ENCODE measurements at regions not wholly inside any gene's neighbourhood (a gene's known extent, or its start where the extent isn't known, plus 50 kb on each side); places are given as distances from the start of the nearest gene placed in this dataset.

GRCh38 chr3:20846066-20846465, 660.1 kb upstream of the SGO1 start:
- Mint-ChIP-seq H3K9me3 (no peaks in the 10 kb centered on the region), H3K27ac (no peak overlapping the region), H3K4me1 (peaks cover 6% of the 10 kb centered on the region), H3K4me3 (no peak overlapping the region), H3K27me3 (ENCODE audit: insufficient read depth) (no peaks in the 10 kb centered on the region), H3K36me3 (ENCODE audit: low read depth) (no peaks in the 10 kb centered on the region)
- no peak for DNase-seq
- 95 to 100% methylated on average over 1 to 2 of the region's 2 CpGs for WGBS, 2 experiments (ENCODE audit: insufficient coverage in 1 of 2, insufficient read length in 1 of 2)
- no peak overlapping the region for H3K27ac ChIP-seq (ENCODE audit: low read depth, low read length)
- no peaks in the 10 kb centered on the region for H3K4me1 ChIP-seq (ENCODE audit: control insufficient read depth, insufficient read depth, low read length)
- H3K9ac ChIP-seq (ENCODE audit: extremely low read depth, low read length, poor library complexity, severe bottlenecking), result no peak overlapping the region
- no peaks in the 10 kb centered on the region for H3K27me3 ChIP-seq (ENCODE audit: control insufficient read depth, insufficient read depth, low read length, poor library complexity, severe bottlenecking)
- H3K36me3 ChIP-seq (ENCODE audit: control insufficient read depth, insufficient read depth, low read length), result no peaks in the 10 kb centered on the region
- TF ChIP-seq CTCF (conservative IDR thresholded peaks at IDR 0.05), result no peak
- H3K9me3 ChIP-seq (ENCODE audit: control insufficient read depth, low read length), result no peaks in the 10 kb centered on the region
- H3K4me3 ChIP-seq (ENCODE audit: low read length), result no peak overlapping the region

- DNase-seq, result no peak
- peaks cover 3% of the 10 kb centered on the region for H3K4me1 Mint-ChIP-seq
- H3K4me3 ChIP-seq (ENCODE audit: low read length), result no peak overlapping the region
- no peaks in the 10 kb centered on the region for H3K9me3 ChIP-seq (ENCODE audit: control insufficient read depth, low read length)
- H3K27ac ChIP-seq (ENCODE audit: low read depth, low read length), result no peak overlapping the region
- H3K27ac Mint-ChIP-seq, result no peak overlapping the region
- no peaks in the 10 kb centered on the region for H3K4me1 ChIP-seq (ENCODE audit: control insufficient read depth, insufficient read depth, low read length)
- no peak overlapping the region for H3K4me3 Mint-ChIP-seq
- no peaks in the 10 kb centered on the region for H3K36me3 Mint-ChIP-seq (ENCODE audit: low read depth)
- no peaks in the 10 kb centered on the region for H3K27me3 ChIP-seq (ENCODE audit: control insufficient read depth, insufficient read depth, low read length, poor library complexity, severe bottlenecking)
- no peak overlapping the region for H3K9ac ChIP-seq (ENCODE audit: extremely low read depth, low read length, poor library complexity, severe bottlenecking)
- H3K27me3 Mint-ChIP-seq (ENCODE audit: insufficient read depth), result no peaks in the 10 kb centered on the region
- no peaks in the 10 kb centered on the region for H3K36me3 ChIP-seq (ENCODE audit: control insufficient read depth, insufficient read depth, low read length)
- 90 to 93% methylated on average over 2 to 5 of the region's 5 CpGs for WGBS, 2 experiments (ENCODE audit: insufficient coverage in 1 of 2, insufficient read length in 1 of 2)
- H3K9me3 Mint-ChIP-seq, result no peaks in the 10 kb centered on the region
- TF ChIP-seq CTCF (conservative IDR thresholded peaks at IDR 0.05), result no peak
Measured at GRCh38 chr3:20844851-20845250, 658.8 kb upstream of the SGO1 start.

GRCh38 chr3:20842594-20843436, 656.8 kb upstream of the SGO1 start:
- no peaks in the 10 kb centered on the region for H3K9me3 ChIP-seq (ENCODE audit: control insufficient read depth, low read length)
- no peaks in the 10 kb centered on the region for H3K4me1 ChIP-seq (ENCODE audit: control insufficient read depth, insufficient read depth, low read length)
- no peak for DNase-seq
- no peak for TF ChIP-seq CTCF (conservative IDR thresholded peaks at IDR 0.05)
- H3K36me3 ChIP-seq (ENCODE audit: control insufficient read depth, insufficient read depth, low read length), result no peaks in the 10 kb centered on the region
- Mint-ChIP-seq H3K36me3 (ENCODE audit: low read depth) (no peaks in the 10 kb centered on the region), H3K4me1 (no peaks in the 10 kb centered on the region), H3K9me3 (no peaks in the 10 kb centered on the region), H3K27ac (no peak overlapping the region), H3K4me3 (no peak overlapping the region), H3K27me3 (ENCODE audit: insufficient read depth) (no peaks in the 10 kb centered on the region)
- no peaks in the 10 kb centered on the region for H3K27me3 ChIP-seq (ENCODE audit: control insufficient read depth, insufficient read depth, low read length, poor library complexity, severe bottlenecking)
- H3K9ac ChIP-seq (ENCODE audit: extremely low read depth, low read length, poor library complexity, severe bottlenecking), result no peak overlapping the region
- WGBS, 2 experiments (ENCODE audit: insufficient coverage in 1 of 2, insufficient read length in 1 of 2), result 86 to 88% methylated on average over 2 to 3 of the region's 3 CpGs
- H3K4me3 ChIP-seq (ENCODE audit: low read length), result no peak overlapping the region
- no peak overlapping the region for H3K27ac ChIP-seq (ENCODE audit: low read depth, low read length)

Data from endodermal cell (in vitro differentiated cells).